Liver (tissue), 3 donors: ENCODE measurements at regions not wholly inside any gene's neighbourhood (a gene's known extent, or its start where the extent isn't known, plus 50 kb on each side); places are given as distances from the start of the nearest gene placed in this dataset.

Experiments
- ATF3 ChIP-seq: IDR thresholded peaks from 2 replicates; pipeline ENCODE4 v1.6.1; 2016; ENCODE audit warnings: antibody characterized with exemption
- EGR1 ChIP-seq, 2 donors: IDR thresholded peaks; 2 replicates each; pipeline ENCODE4 v1.6.1; 2016 to 2018; ENCODE audit warnings: antibody characterized with exemption in 2 of 2, low read depth in 2 of 2
- FOXA1 ChIP-seq: IDR thresholded peaks from 2 replicates; pipeline ENCODE4 v1.6.1; 2016; ENCODE audit warnings: antibody characterized with exemption
- HNF4A ChIP-seq, 2 donors: conservative IDR thresholded peaks; 2 replicates each; pipeline ENCODE4 v1.6.1; 2016; ENCODE audit warnings: antibody characterized with exemption in 2 of 2, mild to moderate bottlenecking in 2 of 2
- JUND ChIP-seq, 2 donors: IDR thresholded peaks; 2 replicates each; pipeline ENCODE4 v1.6.1; 2016; ENCODE audit warnings: antibody characterized with exemption in 2 of 2
- RAD21 ChIP-seq, 2 donors: IDR thresholded peaks; 2 replicates each; pipeline ENCODE4 v1.6.1; 2016; ENCODE audit warnings: antibody characterized with exemption in 2 of 2, mild to moderate bottlenecking in 2 of 2
- REST ChIP-seq: IDR thresholded peaks from 2 replicates; pipeline ENCODE4 v1.6.1; 2016; ENCODE audit warnings: antibody characterized with exemption, mild to moderate bottlenecking
- SP1 ChIP-seq: IDR thresholded peaks from 2 replicates; pipeline ENCODE4 v1.6.1; 2018; ENCODE audit warnings: antibody characterized with exemption, mild to moderate bottlenecking
- TAF1 ChIP-seq: conservative IDR thresholded peaks from 2 replicates; pipeline ENCODE4 v1.6.1; 2016; ENCODE audit warnings: antibody characterized with exemption, mild to moderate bottlenecking
- YY1 ChIP-seq: IDR thresholded peaks from 2 replicates; pipeline ENCODE4 v1.6.1; 2016; ENCODE audit warnings: antibody characterized with exemption, mild to moderate bottlenecking
- ZBTB33 ChIP-seq: IDR thresholded peaks from 2 replicates; pipeline ENCODE4 v1.6.1; 2016; ENCODE audit warnings: antibody characterized with exemption
- TF ChIP-seq, protein P1 (sequence below): fragments of 150-350 bp; IDR thresholded peaks from 2 replicates; pipeline ENCODE4 v1.5.1; 2017; ENCODE audit warnings: improper control_type of control experiment, low read depth, low read length; ENCODE audit not compliant: missing input control
- TF ChIP-seq, protein P2 (sequence below): IDR thresholded peaks from 2 replicates; pipeline ENCODE4 v1.6.1; 2016; ENCODE audit warnings: antibody characterized with exemption
- donor health status: healthy.
- donor health status: healthy.

DNA sequence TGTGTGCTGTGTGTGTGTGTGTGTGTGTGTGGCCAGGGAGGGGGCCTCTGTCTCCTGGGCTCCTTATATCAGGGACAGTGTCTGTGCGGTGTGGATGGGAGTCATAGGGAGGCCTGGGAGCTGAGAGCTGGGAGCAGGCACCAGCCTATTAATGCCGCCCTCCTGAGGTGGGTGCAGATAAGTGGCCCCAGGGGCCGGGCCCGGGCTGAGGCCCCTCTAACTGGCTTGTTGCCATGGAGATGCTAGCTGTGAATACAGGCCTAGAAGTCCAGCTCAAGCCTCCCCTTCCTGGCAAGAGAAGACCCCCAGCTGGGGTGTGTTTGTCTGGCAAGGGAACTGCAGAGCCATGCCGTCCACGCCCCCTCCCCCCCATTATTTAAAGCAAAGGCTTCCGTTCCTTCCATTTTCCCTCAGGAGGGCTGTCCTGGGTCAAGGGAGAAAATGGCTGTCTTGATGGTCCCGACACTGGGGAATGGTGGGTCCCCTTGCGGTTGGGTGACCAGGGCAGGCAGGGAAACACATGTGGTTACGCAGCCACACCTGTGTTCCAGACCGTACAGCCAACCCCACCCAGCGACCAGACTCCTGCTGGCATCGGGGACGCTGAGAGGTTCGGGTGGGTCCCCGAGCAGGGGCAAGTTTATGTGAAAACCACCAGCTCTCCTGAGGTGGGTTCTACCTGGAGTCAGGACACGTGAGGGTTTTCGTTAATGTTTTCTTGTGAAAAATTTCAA is 141.1 kb downstream of the MRM1 start:
- TF ChIP-seq, protein P1, sequence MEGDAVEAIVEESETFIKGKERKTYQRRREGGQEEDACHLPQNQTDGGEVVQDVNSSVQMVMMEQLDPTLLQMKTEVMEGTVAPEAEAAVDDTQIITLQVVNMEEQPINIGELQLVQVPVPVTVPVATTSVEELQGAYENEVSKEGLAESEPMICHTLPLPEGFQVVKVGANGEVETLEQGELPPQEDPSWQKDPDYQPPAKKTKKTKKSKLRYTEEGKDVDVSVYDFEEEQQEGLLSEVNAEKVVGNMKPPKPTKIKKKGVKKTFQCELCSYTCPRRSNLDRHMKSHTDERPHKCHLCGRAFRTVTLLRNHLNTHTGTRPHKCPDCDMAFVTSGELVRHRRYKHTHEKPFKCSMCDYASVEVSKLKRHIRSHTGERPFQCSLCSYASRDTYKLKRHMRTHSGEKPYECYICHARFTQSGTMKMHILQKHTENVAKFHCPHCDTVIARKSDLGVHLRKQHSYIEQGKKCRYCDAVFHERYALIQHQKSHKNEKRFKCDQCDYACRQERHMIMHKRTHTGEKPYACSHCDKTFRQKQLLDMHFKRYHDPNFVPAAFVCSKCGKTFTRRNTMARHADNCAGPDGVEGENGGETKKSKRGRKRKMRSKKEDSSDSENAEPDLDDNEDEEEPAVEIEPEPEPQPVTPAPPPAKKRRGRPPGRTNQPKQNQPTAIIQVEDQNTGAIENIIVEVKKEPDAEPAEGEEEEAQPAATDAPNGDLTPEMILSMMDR: no peak
- TF ChIP-seq REST (no peak), RAD21 (IDR thresholded peaks at IDR 0.05) (no peak), HNF4A (conservative IDR thresholded peaks at IDR 0.05) (no peak), TAF1 (no peak), EGR1 (IDR thresholded peaks at IDR 0.05; ENCODE audit: low read depth in 2 of 2) (no peak), ATF3 (no peak), JUND (IDR thresholded peaks at IDR 0.05) (no peak), FOXA1 (no peak), SP1 (no peak), YY1 (no peak), ZBTB33 (no peak)
- TF ChIP-seq, protein P2, sequence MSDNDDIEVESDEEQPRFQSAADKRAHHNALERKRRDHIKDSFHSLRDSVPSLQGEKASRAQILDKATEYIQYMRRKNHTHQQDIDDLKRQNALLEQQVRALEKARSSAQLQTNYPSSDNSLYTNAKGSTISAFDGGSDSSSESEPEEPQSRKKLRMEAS: no peak
